GM12891 (cell line): ENCODE measurements at regions not wholly inside any gene's neighbourhood (a gene's known extent, or its start where the extent isn't known, plus 50 kb on each side); places are given as distances from the start of the nearest gene placed in this dataset.

ENCODE experiments used
- DNase-seq: peaks from one replicate; pipeline ENCODE4 v3.0.0; 2011; ENCODE audit warnings: low spot score; ENCODE audit not compliant: insufficient read length
- FAIRE-seq: peaks from 2 replicates; lab custom pipeline; 2011; peaks lifted over from hg19 to GRCh38; lab: Jason Lieb, UNC
- PAX5 ChIP-seq: IDR thresholded peaks from 2 replicates; pipeline ENCODE4 v1.6.1; 2011; ENCODE audit warnings: low read length, moderate library complexity, mild to moderate bottlenecking; ENCODE audit not compliant: insufficient read depth, severe bottlenecking
- POLR2A ChIP-seq: IDR thresholded peaks from 2 replicates; pipeline ENCODE4 v1.6.1; 2011; ENCODE audit warnings: low read depth, low read length, control low read depth
- POLR2AphosphoS5 ChIP-seq: IDR thresholded peaks from 2 replicates; pipeline ENCODE4 v1.6.1; 2011; ENCODE audit warnings: low read depth, low read length, control low read depth
- POU2F2 ChIP-seq: IDR thresholded peaks from 2 replicates; pipeline ENCODE4 v1.6.1; 2011; ENCODE audit warnings: low read depth, mild to moderate bottlenecking, control low read depth, low read length, moderate library complexity
- SPI1 ChIP-seq: IDR thresholded peaks from 2 replicates; pipeline ENCODE4 v1.6.1; 2011; ENCODE audit warnings: low read depth, low read length, control low read depth
- TAF1 ChIP-seq: IDR thresholded peaks from 2 replicates; pipeline ENCODE4 v1.6.1; 2011; ENCODE audit warnings: low read depth, low read length, control low read depth

DNA sequence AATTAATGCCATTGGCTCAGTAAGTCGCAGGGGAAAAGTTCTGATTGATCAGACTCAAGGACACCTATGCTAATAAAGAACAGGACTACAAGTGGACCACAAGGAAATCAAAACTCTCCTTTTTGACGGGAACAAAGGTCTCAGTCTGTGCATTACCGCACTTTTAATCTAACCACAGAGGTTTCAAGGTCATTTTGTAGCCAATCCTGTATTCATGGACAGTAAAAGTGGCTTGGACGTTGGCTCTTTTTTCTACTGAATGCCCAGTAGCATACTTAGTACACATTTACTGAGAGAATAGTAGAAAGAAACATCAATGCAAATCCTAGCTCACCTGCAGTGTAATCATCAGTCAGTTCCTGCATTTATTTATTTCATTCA, 471.9 kb downstream of the PID1 start:
- DNase-seq, result no peak
- TF ChIP-seq SPI1 (no peak), TAF1 (no peak), POLR2A (no peak), POLR2AphosphoS5 (no peak), POU2F2 (no peak), PAX5 (no peak)
- no peak for FAIRE-seq

GRCh38 chr2:228798458-228799207, 472.5 kb downstream of the PID1 start:
- no peak for DNase-seq
- no peak for FAIRE-seq
- no peak for TF ChIP-seq TAF1
- TF ChIP-seq POU2F2, result no peak
- TF ChIP-seq PAX5, result no peak
- TF ChIP-seq POLR2A, result no peak
- TF ChIP-seq POLR2AphosphoS5, result no peak
- no peak for TF ChIP-seq SPI1

DNA sequence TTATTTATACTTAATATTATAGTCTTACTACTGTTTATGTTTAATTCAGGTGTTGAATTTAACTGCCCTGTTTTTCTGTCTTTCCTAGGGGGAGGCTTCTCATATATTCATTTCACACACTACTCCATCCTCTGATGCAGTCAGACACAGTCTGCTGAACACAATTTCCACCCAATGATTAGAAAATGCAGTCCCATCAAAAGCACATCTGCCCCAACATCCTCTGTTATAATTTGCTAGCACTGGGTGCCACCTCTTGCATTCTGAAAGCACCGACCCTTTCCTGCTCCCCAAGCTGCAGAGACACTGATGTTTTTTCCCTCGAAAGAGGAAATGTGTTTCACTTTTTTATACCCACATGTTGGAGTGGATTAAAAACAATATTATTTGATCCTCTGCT, 474.7 kb downstream of the PID1 start:
- FAIRE-seq (no peak), DNase-seq (no peak)
- no peak for TF ChIP-seq POU2F2
- no peak for TF ChIP-seq TAF1
- TF ChIP-seq SPI1, result no peak
- no peak for TF ChIP-seq PAX5
- TF ChIP-seq POLR2A, result no peak
- TF ChIP-seq POLR2AphosphoS5, result no peak

DNA sequence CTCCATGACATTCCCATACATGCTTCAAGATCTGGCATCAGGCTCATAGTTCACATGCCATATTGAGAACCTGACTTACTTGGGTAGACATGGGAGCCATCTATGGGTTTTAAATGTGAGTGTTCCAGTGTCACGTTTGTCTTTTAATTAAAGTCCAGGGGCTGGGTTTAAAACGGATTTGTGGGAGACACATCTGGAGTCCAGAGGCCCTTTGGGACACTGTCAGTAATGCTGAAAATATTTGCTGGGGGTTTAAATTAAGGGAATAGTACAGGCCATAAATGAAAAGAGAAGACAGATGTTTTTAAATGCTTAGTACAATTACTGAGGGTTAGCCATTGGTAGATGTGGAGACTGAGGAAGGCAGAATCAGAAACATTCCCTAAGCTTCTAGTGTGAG, 478.0 kb downstream of the PID1 start:
- FAIRE-seq (no peak), DNase-seq (no peak)
- TF ChIP-seq SPI1, result no peak
- TF ChIP-seq TAF1, result no peak
- TF ChIP-seq PAX5, result no peak
- TF ChIP-seq POU2F2, result no peak
- no peak for TF ChIP-seq POLR2AphosphoS5
- no peak for TF ChIP-seq POLR2A

DNA sequence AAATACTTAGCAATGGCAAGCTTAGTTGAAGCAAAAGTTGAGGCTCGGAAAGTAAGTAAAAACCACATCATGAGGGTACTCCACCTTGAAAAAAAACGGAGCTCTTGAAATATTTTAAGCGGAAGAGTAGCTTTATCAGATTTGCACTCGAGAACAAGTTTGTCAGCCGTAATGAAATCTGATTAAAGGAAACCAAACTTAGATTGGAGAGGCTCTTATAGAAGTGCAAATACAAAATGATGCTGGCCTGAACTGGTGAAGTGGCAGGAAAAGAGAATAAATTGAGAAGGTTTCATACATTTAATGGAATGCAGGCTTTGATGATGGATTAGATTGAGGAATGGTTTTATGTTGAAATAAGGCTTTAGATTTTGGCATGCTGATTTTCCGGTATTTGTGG, 484.2 kb downstream of the PID1 start:
- DNase-seq, result no peak
- no peak for FAIRE-seq
- no peak for TF ChIP-seq POLR2A
- TF ChIP-seq PAX5, result no peak
- TF ChIP-seq SPI1, result no peak
- TF ChIP-seq POU2F2, result no peak
- no peak for TF ChIP-seq POLR2AphosphoS5
- no peak for TF ChIP-seq TAF1

DNA sequence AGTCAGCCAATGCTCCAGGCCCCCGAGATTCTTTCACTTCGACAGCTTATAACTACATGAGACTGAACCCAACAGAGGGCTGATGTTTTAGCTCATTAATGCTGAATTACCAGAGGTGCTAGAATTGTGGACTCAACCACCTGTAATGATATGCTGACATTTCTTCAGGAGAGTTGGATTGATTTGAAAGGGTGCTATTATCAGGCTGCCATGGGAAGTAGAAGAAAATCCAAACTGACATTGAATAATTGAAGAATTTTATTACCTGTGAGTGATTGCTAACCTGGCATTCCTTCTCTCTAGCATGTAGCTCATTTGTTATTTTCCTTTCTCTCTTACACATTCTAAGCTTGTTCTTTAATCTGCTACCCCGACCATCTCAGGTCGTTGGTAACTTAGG, 488.8 kb downstream of the PID1 start:
- DNase-seq (no peak), FAIRE-seq (no peak)
- TF ChIP-seq SPI1, result no peak
- TF ChIP-seq PAX5, result no peak
- TF ChIP-seq TAF1, result no peak
- no peak for TF ChIP-seq POLR2A
- no peak for TF ChIP-seq POU2F2
- no peak for TF ChIP-seq POLR2AphosphoS5

- DNase-seq (no peak), FAIRE-seq (no peak)
- TF ChIP-seq POLR2AphosphoS5 (no peak), PAX5 (no peak), TAF1 (no peak), POLR2A (no peak), SPI1 (no peak), POU2F2 (no peak)
Observed at GRCh38 chr2:228777855-228778355, 493.2 kb downstream of the PID1 start.

GRCh38 chr2:228774548-228774947, 496.5 kb downstream of the PID1 start:
- no peak for DNase-seq
- TF ChIP-seq POLR2A (no peak), POU2F2 (no peak), TAF1 (no peak), SPI1 (no peak), POLR2AphosphoS5 (no peak), PAX5 (no peak)
- FAIRE-seq, result no peak

DNA sequence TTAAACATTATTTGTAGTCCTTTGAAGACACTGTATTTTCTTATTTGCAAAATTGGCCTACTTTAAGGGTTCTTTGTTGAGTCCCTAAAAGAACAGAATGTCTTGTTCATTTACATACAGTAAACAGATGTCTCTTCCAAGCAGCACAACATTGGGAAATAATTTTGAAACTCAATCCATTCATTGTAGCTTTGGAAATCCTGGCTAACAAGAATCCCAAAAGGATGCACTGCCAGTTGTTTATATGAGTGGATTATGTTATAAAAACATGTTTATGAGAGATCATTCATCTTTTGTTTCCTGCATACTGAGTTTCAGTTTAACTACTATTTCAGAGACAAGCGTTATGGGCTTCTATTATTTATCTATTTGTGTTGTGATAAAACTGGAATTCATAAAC, 499.3 kb downstream of the PID1 start:
- DNase-seq (no peak), FAIRE-seq (no peak)
- TF ChIP-seq PAX5 (no peak), POLR2A (no peak), SPI1 (no peak), POU2F2 (no peak), POLR2AphosphoS5 (no peak), TAF1 (no peak)

- DNase-seq (no peak), FAIRE-seq (no peak)
- TF ChIP-seq POLR2A (no peak), POU2F2 (no peak), POLR2AphosphoS5 (no peak), SPI1 (no peak), PAX5 (no peak), TAF1 (no peak)
Observed at GRCh38 chr2:228771315-228771714, 499.8 kb downstream of the PID1 start.
